Upper lobe of left lung (tissue), 4 donors: ENCODE measurements at regions not wholly inside any gene's neighbourhood (a gene's known extent, or its start where the extent isn't known, plus 50 kb on each side); places are given as distances from the start of the nearest gene placed in this dataset.

Source experiments
- CTCF ChIP-seq, 6 experiments: fragments of 450-650 bp in 4 of 6; fragments of 200-600 bp in 2 of 6; sonication (generic) in 2 of 6; IDR thresholded peaks; one replicate each; pipeline ENCODE4 v1.5.1; 2016 to 2019; ENCODE audit warnings: antibody characterized with exemption in 6 of 6
- POLR2A ChIP-seq, 4 donors: fragments of 450-650 bp; IDR thresholded peaks; one replicate each; pipeline ENCODE4 v1.5.1; 2016 to 2017; ENCODE audit warnings: antibody characterized with exemption in 4 of 4, mild to moderate bottlenecking in 2 of 4
- POLR2AphosphoS5 ChIP-seq, 2 donors: sonication (generic); formaldehyde crosslinking; IDR thresholded peaks; one replicate each; pipeline ENCODE4 v1.5.1; 2017; ENCODE audit warnings: antibody characterized with exemption in 2 of 2

DNA sequence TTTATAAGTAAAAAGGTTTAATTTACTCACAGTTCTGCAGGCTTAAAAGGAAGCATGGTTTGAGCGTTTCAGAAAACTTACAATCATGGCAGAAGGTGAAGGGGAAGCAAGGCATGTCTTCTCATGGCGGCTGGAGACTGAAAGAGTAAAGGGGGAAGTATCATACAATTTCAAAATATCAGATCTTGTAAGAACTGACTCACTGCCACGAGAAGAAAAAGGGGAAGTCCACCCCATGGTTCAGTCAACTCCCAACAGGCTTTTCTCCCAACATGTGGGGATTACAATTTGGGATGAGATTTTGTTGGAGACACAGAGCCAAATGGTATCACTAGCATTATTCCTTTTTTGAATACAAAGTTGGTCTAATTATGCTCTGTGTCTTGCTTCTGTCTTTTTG is 627.9 kb upstream of the ST8SIA4 start:
- TF ChIP-seq POLR2AphosphoS5 (IDR thresholded peaks at IDR 0.05) (no peak), CTCF (IDR thresholded peaks at IDR 0.05) (no peak), POLR2A (IDR thresholded peaks at IDR 0.05) (no peak)
